HG02840 (cell line): ENCODE measurements at regions not wholly inside any gene's neighbourhood (a gene's known extent, or its start where the extent isn't known, plus 50 kb on each side); places are given as distances from the start of the nearest gene placed in this dataset.
A peak's percentile ranks its signal among the peaks of the same experiment; 100 is the strongest.
"Not testable (repeated sequence)": the region's sequence is repeated elsewhere in the genome, so short reads cannot be mapped to it uniquely, and the experiment has no call there.

Source experiments
- ATAC-seq: cut with Tn5 transposase; IDR thresholded peaks from one replicate; pipeline ENCODE4 v1.9.1; 2021; ENCODE audit warnings: mild to moderate bottlenecking, moderate library complexity, moderate number of reproducible peaks; ENCODE audit not compliant: unreplicated experiment, low FRiP score

- no peak for ATAC-seq
Observed at GRCh38 chr1:78291418-78291817, 199.4 kb upstream of the PTGFR start.

GRCh38 chr1:78291872-78292271, 198.9 kb upstream of the PTGFR start:
- ATAC-seq, result no peak

- ATAC-seq, result no peak
Observed at GRCh38 chr1:78292361-78292760, 198.4 kb upstream of the PTGFR start.

- ATAC-seq, result no peak
Observed at GRCh38 chr1:78297836-78298235, 192.9 kb upstream of the PTGFR start.

- no peak for ATAC-seq
Observed at GRCh38 chr1:78298349-78298748, 192.4 kb upstream of the PTGFR start.

GRCh38 chr1:78301141-78301540, 189.6 kb upstream of the PTGFR start:
- no peak for ATAC-seq

- ATAC-seq, result no peak
Observed at GRCh38 chr1:78303620-78304019, 187.2 kb upstream of the PTGFR start.

GRCh38 chr1:78304341-78304740, 186.4 kb upstream of the PTGFR start:
- ATAC-seq, result no peak

GRCh38 chr1:78304761-78305160, 186.0 kb upstream of the PTGFR start:
- ATAC-seq, result no peak

GRCh38 chr1:78310261-78310660, 180.5 kb upstream of the PTGFR start:
- not testable (repeated sequence) for ATAC-seq

GRCh38 chr1:78318011-78318410, 172.8 kb upstream of the PTGFR start:
- no peak for ATAC-seq

GRCh38 chr1:78319603-78320002, 171.2 kb upstream of the PTGFR start:
- ATAC-seq, result no peak

GRCh38 chr1:78322928-78323680, 167.7 kb upstream of the PTGFR start:
- no peak for ATAC-seq

- no peak for ATAC-seq
Observed at GRCh38 chr1:78325293-78325692, 165.5 kb upstream of the PTGFR start.

- ATAC-seq, result no peak
Observed at GRCh38 chr1:78329475-78329874, 161.3 kb upstream of the PTGFR start.

- ATAC-seq, result no peak
Observed at GRCh38 chr1:78331799-78332198, 159.0 kb upstream of the PTGFR start.

- peak; percentile 80 for ATAC-seq
Observed at GRCh38 chr1:78333502-78333901, 157.3 kb upstream of the PTGFR start.

- ATAC-seq, result no peak
Observed at GRCh38 chr1:78334114-78334513, 156.7 kb upstream of the PTGFR start.

- no peak for ATAC-seq
Observed at GRCh38 chr1:78334952-78335351, 155.8 kb upstream of the PTGFR start.

- ATAC-seq, result not testable (repeated sequence)
Observed at GRCh38 chr1:78336751-78337150, 154.0 kb upstream of the PTGFR start.

- ATAC-seq, result no peak
Observed at GRCh38 chr1:78339490-78339889, 151.3 kb upstream of the PTGFR start.

GRCh38 chr1:78340006-78340405, 150.8 kb upstream of the PTGFR start:
- no peak for ATAC-seq
